Glomerular visceral epithelial cell (primary cell): ENCODE measurements at regions not wholly inside any gene's neighbourhood (a gene's known extent, or its start where the extent isn't known, plus 50 kb on each side); places are given as distances from the start of the nearest gene placed in this dataset.

Experiments
- DNase-seq: peaks from one replicate; pipeline ENCODE4 v3.0.0-alpha.2; 2016; ENCODE audit errors: extremely low spot score

DNA sequence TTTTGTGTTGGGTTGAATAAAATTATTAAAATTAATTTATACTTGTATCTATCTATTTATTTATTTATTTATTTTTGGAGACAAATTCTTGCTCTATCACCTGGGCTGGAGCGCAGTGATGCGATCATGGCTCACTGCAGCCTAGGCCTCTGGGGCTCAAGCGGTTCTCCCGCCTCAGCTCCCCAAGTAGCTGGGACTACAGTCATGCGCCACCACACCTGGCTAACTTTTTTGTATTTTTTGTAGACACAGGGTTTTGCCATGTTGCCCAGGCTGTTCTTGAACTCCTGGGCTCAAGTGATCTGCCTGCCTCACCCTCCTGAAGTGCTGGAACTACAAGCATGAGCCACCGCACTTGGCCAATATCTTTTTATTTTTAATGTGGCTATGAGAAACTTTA, 134.7 kb upstream of the SPDL1 start:
- no peak for DNase-seq

DNA sequence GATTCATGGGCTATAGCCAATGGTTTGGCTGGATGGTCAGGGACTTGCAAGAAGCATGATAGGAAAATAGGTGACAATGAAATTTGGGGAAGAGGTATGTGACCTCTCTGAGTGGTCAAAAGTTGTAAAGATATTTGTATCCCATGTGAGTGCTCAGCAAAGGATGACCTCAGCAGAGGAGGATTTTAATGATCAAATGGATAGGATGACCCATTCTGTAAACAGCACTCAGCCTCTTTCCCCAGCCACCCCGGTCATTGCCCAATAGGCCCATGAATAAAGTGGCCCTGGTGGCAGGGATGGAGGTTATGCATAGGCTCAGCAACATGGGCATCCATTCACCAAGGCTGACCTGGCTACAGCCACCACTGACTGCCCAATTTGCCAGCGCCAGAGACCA, 138.4 kb upstream of the SPDL1 start:
- DNase-seq = no peak

DNA sequence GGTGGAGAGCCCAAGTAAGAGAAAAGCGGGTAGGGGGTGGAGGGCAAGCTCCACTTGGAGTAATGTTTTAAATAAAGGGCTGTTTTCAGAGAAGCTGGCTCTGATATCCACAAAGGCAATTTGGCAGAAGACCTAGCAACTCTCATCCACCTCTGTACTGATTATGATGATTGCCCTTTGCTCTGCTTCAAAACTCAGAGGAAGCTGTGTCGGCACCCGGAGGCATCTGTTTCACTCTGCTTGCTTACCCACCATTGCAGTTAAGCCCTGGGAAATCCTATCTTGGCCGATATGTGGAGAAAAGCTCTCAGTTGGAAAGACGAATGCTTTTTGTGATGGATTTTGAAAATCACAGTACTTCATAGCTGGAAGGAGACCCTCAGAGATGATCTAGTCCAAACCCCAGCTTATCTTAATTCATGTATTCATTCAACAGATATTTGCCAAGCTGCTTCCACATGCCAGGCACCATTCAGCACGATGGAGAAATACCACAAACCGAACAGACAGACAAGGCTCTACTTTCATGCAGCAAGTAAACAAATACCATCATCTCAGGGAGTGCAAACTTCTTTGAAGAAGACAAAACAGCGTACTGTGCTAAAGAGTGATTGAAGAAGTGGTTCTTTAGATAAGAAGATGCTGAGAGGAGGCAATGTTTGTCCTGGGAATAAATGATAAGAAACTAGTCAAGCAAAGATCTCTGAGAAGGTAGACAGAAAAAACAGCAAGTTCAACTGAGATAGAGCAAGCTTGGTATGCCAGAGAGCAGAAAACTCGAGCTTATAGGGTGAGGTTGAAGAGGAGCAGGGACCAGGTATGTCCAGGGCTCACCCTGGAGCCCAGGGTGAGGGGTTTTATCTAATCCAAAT, 140.4 kb upstream of the SPDL1 start:
- no peak for DNase-seq

DNA sequence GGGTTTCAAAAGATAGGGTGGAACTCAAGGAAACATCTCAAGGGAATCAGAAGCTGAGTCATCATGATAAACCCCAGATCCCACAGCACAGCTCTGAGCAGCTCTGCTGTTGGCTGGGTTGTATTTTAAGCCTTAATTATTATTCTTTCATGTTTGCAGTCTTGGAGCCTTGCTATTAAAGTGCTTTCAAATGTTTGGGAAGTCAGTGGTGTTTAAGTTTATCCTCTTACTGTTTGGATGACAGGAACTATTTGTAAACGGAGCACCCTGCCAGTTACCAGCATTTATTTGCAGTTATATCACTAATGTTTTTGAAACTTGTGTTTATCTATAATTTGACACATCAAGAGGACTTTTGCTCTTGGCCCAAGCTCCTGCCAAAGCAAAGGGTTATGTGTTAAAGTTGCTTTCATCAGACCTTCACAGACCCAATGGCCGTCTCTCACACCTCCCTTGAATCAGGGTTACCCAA, 141.1 kb upstream of the SPDL1 start:
- DNase-seq = no peak

DNA sequence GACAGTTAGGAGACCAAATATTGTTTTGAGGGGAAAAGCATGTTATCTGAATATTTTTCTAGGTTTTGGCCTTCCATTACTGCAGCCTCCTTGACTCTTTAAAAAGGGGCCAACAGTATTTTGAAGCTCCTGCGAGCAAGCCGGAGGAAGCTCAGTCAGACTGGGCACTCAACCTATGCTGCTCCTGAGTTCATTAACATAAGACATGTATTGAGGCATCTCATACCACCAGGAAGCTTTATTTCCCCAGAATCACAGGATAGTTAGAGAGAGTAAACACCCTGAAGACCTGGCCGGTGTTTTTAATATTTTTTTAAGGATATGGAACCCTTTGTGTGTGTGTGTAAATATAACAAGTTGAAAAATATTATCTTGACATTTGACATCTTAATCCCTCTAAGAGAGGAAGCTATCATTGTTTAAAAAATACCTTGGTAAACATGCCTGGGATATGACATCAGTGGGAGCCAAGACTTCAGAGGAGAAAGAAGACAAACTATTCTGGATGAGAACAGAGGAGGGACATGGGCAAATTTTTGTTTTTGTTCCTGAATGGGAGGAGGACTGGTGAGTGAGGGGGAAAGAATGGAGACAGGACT, 139.3 kb upstream of the SLIT3 start:
- no peak for DNase-seq

DNA sequence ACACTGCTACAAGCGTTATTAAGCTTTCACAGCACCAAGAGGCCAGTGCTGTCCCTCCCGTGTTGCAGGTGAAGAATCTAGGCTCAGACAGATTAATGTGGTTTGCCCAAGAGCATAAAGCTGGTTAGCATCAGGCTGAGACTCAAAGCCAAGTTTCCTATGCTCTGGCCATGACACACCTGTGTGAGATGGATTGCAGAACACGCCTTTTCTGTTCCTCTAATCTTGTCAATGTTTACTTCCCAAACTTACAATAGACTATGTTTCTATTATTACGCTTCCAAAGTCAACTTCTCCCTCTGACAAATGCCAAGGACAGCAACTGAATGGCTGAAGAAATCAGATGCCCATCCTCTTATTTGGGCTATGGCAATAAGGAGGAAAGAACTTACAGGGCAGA, 138.4 kb upstream of the SLIT3 start:
- no peak for DNase-seq

DNA sequence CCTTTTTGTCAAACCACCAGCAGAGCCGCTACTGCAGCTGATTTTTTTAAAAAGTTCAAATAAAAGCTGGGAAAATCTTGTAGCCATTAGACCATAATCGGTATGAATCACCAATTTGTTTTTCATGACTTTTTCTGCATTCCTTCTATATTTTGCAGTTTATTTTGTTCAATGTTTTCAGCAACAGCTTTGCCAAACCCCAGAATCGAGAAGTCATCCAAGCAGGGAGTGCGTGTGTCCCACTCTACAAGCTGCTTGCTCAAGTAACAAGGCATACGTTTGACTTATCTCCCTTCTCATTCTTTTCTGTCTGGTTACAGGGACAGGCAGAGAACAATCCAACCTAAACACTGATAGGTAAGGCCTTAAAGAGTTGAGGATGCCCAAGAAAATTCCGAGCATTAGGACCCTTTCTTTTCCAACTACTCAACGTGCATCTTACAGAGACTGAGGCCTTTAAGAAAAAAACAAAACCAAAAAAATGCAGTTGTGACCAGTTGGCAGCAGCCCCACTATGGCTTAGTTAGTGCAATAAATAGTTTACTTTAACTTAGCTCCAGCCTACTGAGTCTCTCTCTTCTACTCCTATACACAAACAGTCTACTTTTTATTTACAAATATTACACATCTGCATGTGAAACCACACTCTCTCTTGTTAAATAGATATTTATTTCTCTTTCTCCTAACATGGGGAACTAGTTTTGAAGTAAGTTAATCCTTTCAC, 134.7 kb upstream of the SLIT3 start:
- DNase-seq = no peak

DNA sequence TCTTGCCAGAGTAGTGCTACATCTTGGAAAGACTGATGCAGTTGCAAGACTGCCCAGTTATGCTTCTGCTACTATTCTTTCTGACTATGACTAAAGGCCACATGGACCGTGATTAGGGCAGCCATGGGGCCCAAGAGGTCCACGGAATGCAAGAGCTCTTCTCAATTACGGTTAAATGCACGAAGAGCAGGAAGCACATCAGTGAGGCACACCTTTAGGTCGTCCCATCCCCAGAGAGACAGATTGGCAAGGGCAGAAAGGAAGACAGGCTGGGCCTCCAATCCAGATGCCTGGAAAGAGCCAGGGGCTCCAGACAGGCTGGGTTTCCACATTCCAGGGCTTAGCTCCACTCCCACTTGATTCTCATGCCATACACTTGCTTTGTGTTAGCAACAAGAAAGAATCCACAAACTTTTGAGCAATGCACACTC, 132.3 kb upstream of the SLIT3 start:
- no peak for DNase-seq

DNA sequence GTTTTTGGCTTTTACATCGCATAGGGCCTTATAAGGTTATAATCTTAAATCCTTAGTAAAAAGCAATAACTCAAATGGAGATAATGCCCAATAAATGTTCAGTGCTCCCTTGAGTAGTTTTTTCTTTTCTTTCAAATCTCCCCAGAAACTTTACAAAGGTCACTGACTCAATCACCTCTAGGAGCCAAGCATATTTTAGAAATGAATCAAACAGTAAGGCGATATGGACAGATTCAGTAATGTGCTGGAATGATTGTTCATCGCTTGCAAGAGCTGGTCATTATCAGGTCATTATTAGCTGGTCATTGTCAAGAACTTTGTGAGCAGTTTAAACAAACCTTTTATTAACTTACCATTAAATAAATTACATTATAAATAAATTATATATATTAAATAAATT, 130.4 kb upstream of the SLIT3 start:
- DNase-seq = no peak

DNA sequence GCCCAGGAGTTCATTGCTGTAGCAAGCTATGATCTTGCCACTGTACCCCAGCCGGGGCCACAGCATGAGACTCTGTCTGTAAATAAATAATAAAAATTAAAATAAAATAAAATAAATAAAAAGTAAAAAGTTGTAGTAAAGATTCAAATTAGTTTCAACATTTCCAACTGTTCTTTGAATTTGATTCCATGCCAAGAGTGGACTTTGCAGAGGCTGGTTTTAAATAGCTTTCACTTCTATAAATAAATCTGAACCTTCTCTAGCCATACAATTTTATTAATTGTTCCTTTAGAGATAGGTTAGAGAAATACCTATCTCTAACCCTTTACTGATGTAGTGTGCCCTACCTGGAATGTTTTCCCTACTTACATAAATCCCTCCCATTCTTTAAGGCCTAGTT, 129.7 kb upstream of the SLIT3 start:
- DNase-seq = no peak

DNA sequence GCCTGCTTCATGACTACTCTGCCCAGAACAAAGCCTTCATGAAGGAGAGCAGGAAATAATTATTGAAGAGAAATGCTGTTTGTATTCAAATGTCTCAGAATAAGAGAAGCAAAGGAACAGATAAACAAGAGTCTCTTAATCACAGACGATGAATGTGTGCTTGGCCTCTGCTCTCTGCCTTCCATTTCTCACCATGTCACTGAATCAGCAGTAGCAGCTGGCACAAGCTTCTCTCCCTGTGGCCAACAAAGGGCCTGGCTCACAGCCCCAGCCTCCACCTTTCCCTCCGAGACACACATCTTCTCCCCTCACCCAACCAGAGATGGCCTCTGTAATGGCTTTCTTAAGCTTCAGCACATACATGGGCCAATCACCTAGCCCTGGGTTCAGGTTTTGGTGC, 128.1 kb upstream of the SLIT3 start:
- no peak for DNase-seq

DNA sequence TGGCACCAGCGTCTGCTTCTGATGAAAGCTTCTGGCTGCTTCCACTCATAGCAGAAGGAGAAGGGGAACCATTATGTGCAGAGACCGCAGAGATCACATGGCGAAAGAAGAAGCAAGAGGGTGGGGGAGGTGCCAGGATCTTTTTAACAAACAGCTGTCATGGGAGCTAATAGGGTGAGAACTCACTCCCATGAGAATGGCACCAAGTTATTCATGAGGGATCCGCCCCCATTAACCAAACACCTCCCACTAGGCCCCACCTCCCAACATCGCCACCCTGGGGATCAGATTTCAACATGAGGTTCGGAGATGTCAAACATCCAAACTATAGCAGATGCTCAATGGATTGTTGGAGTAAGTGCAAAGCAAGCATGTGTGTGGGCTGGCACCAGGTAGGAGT, 125.8 kb upstream of the SLIT3 start:
- DNase-seq = no peak

DNA sequence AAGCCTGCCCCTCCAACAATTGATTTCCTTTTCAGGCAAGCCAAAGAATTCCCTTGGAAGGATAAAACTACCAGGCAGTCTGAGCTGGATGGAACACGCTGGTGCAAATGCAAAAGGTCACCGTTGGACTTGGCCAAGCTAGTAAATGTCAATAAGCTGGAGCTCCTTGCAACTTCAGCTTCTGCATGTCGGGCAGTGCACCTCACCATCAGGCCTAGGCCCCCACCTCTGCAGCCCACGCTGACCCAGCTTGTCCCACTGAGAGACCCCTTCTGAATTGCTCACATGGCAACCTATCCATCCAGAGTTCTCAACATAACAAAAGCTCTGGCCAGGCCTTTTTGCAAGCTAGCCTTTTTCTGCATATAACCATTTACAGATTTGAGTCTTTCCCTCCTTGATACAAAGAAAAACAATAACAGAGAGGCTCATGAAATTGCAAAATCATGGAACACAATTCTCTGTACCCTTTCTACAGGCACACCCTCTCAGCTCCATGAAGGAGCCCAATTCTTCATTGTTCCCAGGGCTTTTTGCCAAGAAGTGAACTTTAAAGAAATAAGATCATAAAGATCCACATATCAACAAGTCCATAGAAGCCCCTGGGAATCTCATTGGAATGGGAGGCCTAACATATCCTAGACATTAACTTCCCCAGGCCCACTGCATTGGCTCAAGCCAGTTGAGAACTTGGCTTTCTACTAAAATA, 123.9 kb upstream of the SLIT3 start:
- DNase-seq = no peak

DNA sequence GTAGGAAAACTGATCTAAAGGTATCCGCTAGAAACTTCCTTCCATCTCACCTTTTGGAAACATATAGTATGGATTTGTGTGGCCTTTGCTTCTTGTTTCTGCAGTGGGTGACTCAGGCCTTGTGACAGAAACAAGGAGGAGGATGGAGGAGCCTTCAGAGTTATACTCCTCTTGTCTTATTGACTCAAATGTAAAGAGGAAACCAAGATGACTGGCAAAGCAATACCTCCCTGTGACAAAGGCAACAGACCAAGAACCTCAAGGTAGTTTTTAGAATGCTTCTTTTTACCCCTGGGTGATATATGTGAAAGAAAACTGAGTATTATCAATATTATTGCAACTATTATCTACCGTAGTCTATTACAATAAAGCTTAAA, 123.3 kb upstream of the SLIT3 start:
- no peak for DNase-seq

DNA sequence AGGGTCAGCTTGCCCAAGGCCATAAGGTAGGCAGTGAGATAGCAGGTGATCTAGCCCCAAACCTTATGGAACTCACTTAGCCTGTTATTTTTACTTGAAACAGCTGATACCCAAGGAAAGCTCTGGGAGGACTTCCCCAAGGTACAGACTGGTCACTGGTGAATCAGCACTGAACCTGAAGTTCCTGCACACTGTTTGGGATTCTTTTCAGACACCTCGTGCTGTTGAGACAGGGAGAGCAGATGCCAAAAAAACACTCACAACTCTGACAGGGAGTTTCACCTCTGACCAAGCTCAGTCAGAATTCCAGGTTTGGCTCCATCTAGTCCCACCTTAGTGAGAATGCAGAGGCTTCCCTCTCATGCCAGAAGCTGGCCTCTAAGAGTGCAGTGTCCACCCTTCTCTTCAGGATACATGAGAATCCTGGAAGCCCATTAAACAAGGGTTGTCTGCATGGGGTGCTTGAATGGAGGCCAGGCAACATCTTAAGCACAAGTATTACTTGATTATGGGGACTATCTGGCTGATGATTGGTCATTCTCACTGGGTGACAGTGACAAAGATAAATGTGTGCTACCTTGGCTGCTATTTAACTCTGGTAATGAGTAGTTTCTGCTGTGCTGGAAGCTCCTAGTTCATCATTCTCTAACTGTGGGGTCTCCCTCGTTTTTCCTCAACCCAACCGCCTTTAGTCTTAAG, 122.8 kb upstream of the SLIT3 start:
- no peak for DNase-seq

DNA sequence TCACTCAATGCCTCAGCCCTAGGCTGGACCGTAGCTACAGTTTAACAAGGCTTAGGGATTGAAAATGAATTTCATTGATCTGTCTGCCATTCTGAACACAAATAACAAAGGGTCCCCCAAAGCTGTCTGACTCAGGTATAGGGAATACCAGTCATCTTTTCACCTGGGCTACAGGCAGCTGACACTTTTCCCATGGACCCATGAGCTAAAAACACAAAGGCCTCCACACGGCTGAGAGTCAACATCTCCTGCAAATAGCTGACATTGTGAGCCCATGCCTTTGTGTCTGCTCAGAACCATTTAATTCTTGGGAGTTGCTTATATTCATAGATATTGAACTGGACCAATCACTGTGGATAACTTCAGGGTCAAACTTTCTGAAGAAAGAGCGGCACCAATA, 121.1 kb upstream of the SLIT3 start:
- no peak for DNase-seq

DNA sequence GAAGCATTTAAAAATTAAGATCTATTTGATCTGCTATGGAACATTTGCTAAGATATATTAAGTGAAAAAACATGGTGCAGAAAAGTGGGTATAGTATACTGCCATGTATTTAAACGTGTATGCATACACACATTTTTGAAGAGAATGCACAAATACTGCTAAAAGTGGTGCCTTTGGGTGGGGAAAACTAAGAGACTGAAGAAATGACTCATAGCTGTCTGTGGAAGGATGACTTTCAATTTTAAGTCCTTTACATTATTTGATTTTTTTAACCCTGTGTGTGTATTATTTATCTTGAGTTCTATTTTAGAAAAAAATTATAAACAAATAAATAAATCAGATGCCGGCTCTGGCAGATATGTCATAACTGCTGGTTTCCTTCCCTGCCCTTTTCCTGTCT, 120.7 kb upstream of the SLIT3 start:
- no peak for DNase-seq

DNA sequence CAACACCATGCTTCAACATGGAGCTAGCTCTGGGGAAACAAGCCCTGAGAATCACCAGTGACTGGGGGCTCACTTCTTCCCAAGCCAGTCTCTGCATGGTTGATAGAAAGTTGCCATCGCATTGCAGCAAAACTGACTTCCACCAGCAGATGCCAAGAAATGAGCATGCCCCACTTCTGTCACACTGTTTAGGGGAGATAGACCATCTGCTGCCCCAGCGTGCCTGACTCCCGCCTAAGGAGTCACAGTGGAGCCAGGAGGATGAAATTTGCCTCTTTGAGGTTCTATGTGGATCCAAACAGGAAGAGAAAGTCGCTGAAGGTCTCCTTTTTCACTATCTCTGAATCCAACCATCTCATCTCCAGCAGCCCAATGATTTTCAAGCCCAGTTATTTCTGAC, 116.7 kb upstream of the SLIT3 start:
- no peak for DNase-seq

DNA sequence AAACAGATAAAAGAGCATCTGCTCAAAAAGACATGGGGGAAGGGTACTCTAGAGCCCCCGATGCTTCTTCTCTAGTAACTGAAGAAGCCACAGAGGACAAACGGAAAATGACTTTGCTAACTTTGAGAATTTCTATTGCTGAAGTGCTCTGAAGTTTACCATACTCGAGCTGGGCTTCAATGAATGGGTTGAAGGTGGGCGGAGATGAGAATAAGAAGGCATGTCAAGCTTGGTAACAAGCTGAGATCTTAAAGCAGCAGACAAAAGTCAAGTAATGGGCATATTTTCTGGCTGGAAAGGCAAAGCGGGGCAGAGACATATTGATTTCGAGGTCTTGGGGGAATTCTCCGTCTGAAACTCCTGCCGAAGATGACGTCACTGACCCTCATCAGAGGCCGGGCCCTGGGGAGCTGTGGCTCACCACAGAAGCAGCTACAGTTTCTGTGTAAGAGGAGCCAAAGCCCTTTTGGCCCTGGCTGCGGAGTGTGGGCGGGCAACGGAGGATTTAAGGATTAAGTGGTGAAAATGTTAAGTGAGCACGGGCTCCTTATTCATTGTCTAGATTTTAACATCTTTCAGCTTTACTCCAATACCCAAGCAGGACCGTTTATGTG, 115.8 kb upstream of the SLIT3 start:
- peak; percentile 17 for DNase-seq

DNA sequence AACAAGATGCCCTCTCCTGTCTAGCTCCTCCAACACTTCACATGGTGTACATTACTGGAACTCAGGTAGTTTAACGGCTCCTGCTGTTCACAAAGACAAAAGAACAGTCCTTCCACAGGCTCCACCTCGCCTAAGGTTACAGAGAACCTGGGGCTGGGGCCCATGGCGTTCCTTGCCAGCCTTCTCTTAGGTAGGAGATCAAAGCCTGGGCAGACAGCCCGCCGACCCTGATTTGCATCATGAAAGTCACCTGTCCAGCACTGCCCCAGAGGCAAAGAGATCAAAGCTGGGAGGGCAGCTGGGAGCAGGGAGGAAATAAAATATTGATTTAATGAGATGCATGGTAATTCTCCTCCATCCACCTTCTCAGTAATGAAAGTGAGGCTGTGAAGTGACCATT, 115.0 kb upstream of the SLIT3 start:
- DNase-seq = no peak

DNA sequence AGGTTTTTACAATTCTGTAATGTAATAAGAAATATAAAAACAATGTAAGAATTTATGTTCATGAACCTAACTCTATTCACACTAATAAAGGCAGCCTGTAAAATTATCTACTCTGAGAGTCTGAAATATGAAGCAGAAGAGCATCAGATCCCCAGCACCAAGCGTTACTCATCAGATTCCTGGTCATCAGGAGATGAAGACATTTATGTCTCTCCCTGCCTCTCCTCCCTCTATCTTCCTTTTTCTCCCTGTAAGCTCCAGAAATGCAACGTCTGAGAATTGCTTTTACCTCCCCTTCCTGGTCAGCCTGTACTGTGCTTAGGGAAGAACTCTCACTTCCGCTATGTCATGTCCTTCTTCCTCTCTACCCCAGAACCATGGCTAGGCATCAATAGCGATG, 114.4 kb upstream of the SLIT3 start:
- no peak for DNase-seq
